Gastrocnemius medialis (tissue), 4 donors: ENCODE measurements at regions not wholly inside any gene's neighbourhood (a gene's known extent, or its start where the extent isn't known, plus 50 kb on each side); places are given as distances from the start of the nearest gene placed in this dataset.

Experiments used
- POLR2A ChIP-seq, 2 donors: fragments of 450-650 bp; IDR thresholded peaks; one replicate each; pipeline ENCODE4 v1.6.1; 2017; ENCODE audit warnings: antibody characterized with exemption in 2 of 2, mild to moderate bottlenecking in 2 of 2, moderate library complexity in 2 of 2
- TF ChIP-seq, protein P1 (sequence below), 5 experiments: fragments of 450-650 bp in 3 of 5; fragments of 200-600 bp in 2 of 5; sonication (generic) in 2 of 5; IDR thresholded peaks in 4 of 5; conservative IDR thresholded peaks in 1 of 5; 1 replicate in 4 of 5; 2 replicates in 1 of 5; pipeline ENCODE4 v1.5.1; 2016 to 2019; ENCODE audit warnings: antibody characterized with exemption in 5 of 5, mild to moderate bottlenecking in 3 of 5, moderate library complexity in 3 of 5

- no peak for TF ChIP-seq POLR2A (IDR thresholded peaks at IDR 0.05)
- TF ChIP-seq, protein P1, sequence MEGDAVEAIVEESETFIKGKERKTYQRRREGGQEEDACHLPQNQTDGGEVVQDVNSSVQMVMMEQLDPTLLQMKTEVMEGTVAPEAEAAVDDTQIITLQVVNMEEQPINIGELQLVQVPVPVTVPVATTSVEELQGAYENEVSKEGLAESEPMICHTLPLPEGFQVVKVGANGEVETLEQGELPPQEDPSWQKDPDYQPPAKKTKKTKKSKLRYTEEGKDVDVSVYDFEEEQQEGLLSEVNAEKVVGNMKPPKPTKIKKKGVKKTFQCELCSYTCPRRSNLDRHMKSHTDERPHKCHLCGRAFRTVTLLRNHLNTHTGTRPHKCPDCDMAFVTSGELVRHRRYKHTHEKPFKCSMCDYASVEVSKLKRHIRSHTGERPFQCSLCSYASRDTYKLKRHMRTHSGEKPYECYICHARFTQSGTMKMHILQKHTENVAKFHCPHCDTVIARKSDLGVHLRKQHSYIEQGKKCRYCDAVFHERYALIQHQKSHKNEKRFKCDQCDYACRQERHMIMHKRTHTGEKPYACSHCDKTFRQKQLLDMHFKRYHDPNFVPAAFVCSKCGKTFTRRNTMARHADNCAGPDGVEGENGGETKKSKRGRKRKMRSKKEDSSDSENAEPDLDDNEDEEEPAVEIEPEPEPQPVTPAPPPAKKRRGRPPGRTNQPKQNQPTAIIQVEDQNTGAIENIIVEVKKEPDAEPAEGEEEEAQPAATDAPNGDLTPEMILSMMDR (IDR thresholded peaks at IDR 0.05 in 4 of 5, conservative IDR thresholded peaks at IDR 0.05 in 1 of 5): peak in 2 of 5 experiments; percentile 9 to 33
Measured at GRCh38 chr6:56314683-56315523, 67.5 kb upstream of the COL21A1 start.
